IMR-90 (cell line): ENCODE measurements at regions not wholly inside any gene's neighbourhood (a gene's known extent, or its start where the extent isn't known, plus 50 kb on each side); places are given as distances from the start of the nearest gene placed in this dataset.

ENCODE experiments used
- BHLHE40 ChIP-seq: fragments of 150-350 bp; IDR thresholded peaks from 2 replicates; pipeline ENCODE4 v1.6.1; 2016; ENCODE audit warnings: mild to moderate bottlenecking, low read depth, low read length
- CEBPB ChIP-seq: IDR thresholded peaks from 2 replicates; pipeline ENCODE4 v1.6.1; 2012; ENCODE audit warnings: low read depth, low read length, improper control_type of control experiment
- CTCF ChIP-seq: conservative IDR thresholded peaks from 2 replicates; pipeline ENCODE4 v1.5.1; 2012; ENCODE audit warnings: mild to moderate bottlenecking, low read depth, low read length, improper control_type of control experiment
- ELK1 ChIP-seq: fragments of 150-350 bp; IDR thresholded peaks from 2 replicates; pipeline ENCODE4 v1.6.1; 2016; ENCODE audit warnings: low read depth, mild to moderate bottlenecking, low read length, moderate library complexity, borderline replicate concordance
- MXI1 ChIP-seq: IDR thresholded peaks from 2 replicates; pipeline ENCODE4 v1.6.1; 2012; ENCODE audit warnings: low read depth, mild to moderate bottlenecking, low read length, moderate library complexity, borderline replicate concordance
- POLR2A ChIP-seq: IDR thresholded peaks from 2 replicates; pipeline ENCODE4 v1.6.1; 2012; ENCODE audit warnings: mild to moderate bottlenecking, low read depth, low read length
- RAD21 ChIP-seq: IDR thresholded peaks from 2 replicates; pipeline ENCODE4 v1.6.1; 2012; ENCODE audit warnings: low read length, improper control_type of control experiment
- RCOR1 ChIP-seq: IDR thresholded peaks from 2 replicates; pipeline ENCODE4 v1.6.1; 2012; ENCODE audit warnings: mild to moderate bottlenecking, low read length, improper control_type of control experiment; ENCODE audit not compliant: insufficient replicate concordance
- RFX5 ChIP-seq: IDR thresholded peaks from 2 replicates; pipeline ENCODE4 v1.8.0; 2012; ENCODE audit warnings: low read depth, mild to moderate bottlenecking, low read length, moderate library complexity
- SMC3 ChIP-seq: fragments of 150-350 bp; IDR thresholded peaks from 2 replicates; pipeline ENCODE4 v1.6.1; 2016; ENCODE audit warnings: low read depth, mild to moderate bottlenecking, antibody characterized with exemption, low read length, moderate library complexity

GRCh38 chr21:28538987-28539622, 453.6 kb downstream of the LTN1 start:
- TF ChIP-seq RCOR1 (no peak), RFX5 (no peak), CTCF (no peak), POLR2A (no peak), MXI1 (no peak), BHLHE40 (no peak), CEBPB (no peak), ELK1 (no peak), RAD21 (no peak), SMC3 (no peak)
